ENCODE measurements at regions not wholly inside any gene's neighbourhood (a gene's known extent, or its start where the extent isn't known, plus 50 kb on each side); places are given as distances from the start of the nearest gene placed in this dataset.

- DNase-seq, result no peak
These were observed 111.2 kb upstream of the NLRP1 start for GRCh38 chr17:5695480-5695879.

- no peak for DNase-seq
These were observed 114.7 kb upstream of the NLRP1 start for GRCh38 chr17:5698959-5699358.

- no peak for DNase-seq
These were observed 115.5 kb upstream of the NLRP1 start for GRCh38 chr17:5699814-5700213.

GRCh38 chr17:5700745-5701144, 116.4 kb upstream of the NLRP1 start:
- no peak for DNase-seq

- DNase-seq, result no peak
These were observed 117.1 kb upstream of the NLRP1 start for GRCh38 chr17:5701381-5701780.

GRCh38 chr17:5702951-5703510, 118.7 kb upstream of the NLRP1 start:
- DNase-seq, result no peak

- no peak for DNase-seq
These were observed 119.4 kb upstream of the NLRP1 start for GRCh38 chr17:5703736-5704135.

GRCh38 chr17:5705081-5705875, 121.0 kb upstream of the NLRP1 start:
- DNase-seq, result peak; percentile 21

- no peak for DNase-seq
These were observed 121.7 kb upstream of the NLRP1 start for GRCh38 chr17:5705876-5706576.

- DNase-seq, result peak; percentile 77
These were observed 122.4 kb upstream of the NLRP1 start for GRCh38 chr17:5706577-5707210.

- no peak for DNase-seq
These were observed 123.2 kb upstream of the NLRP1 start for GRCh38 chr17:5707482-5707881.

GRCh38 chr17:5708344-5708743, 124.0 kb upstream of the NLRP1 start:
- DNase-seq, result no peak

GRCh38 chr17:5711344-5711743, 127.0 kb upstream of the NLRP1 start:
- DNase-seq, result no peak

- DNase-seq, result no peak
These were observed 130.7 kb upstream of the NLRP1 start for GRCh38 chr17:5714993-5715392.

- peak; percentile 80 for DNase-seq
These were observed 131.2 kb upstream of the NLRP1 start for GRCh38 chr17:5715478-5715877.

- no peak for DNase-seq
These were observed 134.4 kb upstream of the NLRP1 start for GRCh38 chr17:5718726-5719125.

- DNase-seq, result no peak
These were observed 135.7 kb upstream of the NLRP1 start for GRCh38 chr17:5719976-5720375.

- no peak for DNase-seq
These were observed 146.1 kb upstream of the NLRP1 start for GRCh38 chr17:5730373-5730772.

- DNase-seq, result no peak
These were observed 156.6 kb upstream of the NLRP1 start for GRCh38 chr17:5740937-5741336.

- DNase-seq, result no peak
These were observed 157.5 kb upstream of the NLRP1 start for GRCh38 chr17:5741810-5742209.

- DNase-seq, result no peak
These were observed 161.0 kb upstream of the NLRP1 start for GRCh38 chr17:5745111-5745813.

- DNase-seq, result no peak
These were observed 163.0 kb upstream of the NLRP1 start for GRCh38 chr17:5747276-5747675.

- DNase-seq, result no peak
These were observed 163.7 kb upstream of the NLRP1 start for GRCh38 chr17:5747964-5748363.

Data from suppressor macrophage treated with lipopolysaccharide for 4 hours (primary cell).